IPS-NIHi11 (cell line): ENCODE measurements at regions not wholly inside any gene's neighbourhood (a gene's known extent, or its start where the extent isn't known, plus 50 kb on each side); places are given as distances from the start of the nearest gene placed in this dataset.
"Not testable (repeated sequence)": the region's sequence is repeated elsewhere in the genome, so short reads cannot be mapped to it uniquely, and the experiment has no call there.

Experiments used
- DNase-seq: peaks from one replicate; pipeline ENCODE4 v3.0.0; 2012; ENCODE audit warnings: mixed read lengths, low spot score

DNA sequence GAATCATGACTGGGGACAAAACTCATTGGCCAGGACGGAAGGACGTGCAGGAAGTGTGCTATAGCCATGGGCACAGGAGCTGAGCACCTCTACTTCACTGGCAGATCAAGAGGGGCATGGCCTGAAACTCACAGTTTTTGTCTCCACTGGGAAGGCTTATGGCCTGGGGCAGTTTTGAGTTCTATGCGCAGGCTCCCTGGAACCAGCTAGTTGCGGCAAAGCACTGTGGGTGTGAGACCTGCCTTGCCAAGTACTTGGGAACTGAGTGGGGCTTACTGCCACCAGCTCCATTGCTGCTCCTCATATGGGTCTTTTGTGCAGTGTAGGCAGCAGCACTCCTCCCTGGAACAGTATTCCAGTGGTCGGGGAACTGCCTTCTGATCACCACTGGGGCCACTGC is 282.6 kb upstream of the EYS start:
- DNase-seq = no peak

DNA sequence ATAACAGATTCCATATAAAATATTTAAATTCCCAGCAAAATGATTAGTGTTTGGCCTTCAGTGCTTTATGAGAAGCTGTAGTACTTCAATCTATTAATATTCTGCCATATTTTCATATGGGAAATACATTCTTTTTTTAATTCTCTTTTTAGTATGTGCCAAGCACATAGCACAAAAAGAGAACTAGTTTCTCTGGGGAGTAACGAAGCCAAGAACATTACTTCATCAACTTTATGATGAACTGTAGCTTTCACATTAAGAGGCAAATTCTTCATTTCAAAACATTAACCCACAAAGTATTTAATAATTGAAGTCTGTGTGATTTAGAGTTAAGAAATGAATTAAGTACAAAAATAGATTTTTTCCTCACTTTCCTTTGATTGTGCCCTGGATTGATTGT is 281.0 kb upstream of the EYS start:
- DNase-seq = no peak

DNA sequence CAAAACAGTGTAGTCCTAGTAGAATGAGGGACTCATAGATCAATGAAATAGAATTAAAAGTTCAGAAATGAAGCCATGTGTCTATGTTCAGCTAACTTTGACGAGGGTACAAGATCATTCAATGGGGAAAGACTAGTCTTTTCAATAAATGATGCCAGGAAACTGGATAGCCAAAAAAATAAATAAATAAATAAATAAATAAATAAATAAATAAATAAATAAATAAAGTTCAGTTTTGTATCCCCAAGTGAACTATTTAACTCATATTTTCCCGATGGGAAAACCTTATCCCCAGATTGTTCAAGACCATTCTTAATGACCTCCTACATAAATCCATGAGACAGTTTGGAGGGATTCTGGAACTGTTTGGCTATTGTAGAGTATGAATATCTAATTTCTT is 277.1 kb upstream of the EYS start:
- DNase-seq = no peak

DNA sequence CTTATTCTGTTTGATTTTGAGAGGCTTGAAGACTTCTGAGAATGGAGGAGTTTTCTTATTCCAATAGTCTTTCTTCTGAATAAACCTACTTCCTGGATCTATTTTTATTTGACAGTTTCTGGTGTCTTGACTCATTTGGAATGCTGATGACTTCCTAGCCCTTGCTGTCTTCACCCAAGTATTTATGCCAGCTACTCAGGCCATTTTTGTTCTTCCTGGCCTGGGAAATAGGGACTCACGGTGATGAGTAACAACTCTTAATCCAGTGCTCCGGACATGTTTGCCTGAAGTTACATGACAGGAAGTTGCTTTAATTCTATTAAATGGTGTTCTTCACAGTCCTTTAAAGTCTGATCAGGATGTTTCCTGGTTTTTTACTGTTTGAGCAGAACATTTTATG is 272.1 kb upstream of the EYS start:
- no peak for DNase-seq

DNA sequence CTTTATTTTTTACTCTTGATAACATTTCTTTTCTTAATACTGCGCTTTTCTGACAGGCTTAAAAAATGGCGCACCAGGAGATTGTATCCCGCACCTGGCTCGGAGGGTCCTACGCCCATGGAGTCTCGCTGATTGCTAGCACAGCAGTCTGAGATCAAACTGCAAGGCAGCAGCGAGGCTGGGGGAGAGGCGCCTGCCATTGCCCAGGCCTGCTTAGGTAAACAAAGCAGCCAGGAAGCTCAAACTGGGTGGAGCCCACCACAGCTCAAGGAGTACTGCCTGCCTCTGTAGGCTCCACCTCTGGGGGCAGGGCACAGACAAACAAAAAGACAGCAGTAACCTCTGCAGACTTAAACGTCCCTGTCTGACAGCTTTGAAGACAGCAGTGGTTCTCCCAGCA is 264.2 kb upstream of the EYS start:
- not testable (repeated sequence) for DNase-seq

DNA sequence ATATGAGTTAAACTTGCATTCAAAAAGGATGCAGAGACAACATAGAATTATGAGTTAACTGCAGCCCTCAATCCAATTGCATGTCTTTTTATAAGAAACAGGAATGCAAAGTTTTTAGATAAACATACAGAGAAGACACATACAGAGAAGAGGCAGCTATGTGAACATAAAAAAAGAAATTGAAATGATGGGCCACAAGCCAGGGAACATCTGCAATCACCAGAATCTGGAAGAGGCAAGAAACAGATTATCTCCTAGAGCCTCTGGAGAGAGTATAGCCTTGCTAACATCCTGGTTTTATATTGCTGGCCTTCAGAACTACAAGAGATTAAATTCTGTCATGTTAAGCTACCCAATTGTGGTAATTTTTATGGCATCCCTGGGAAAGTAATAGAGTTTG is 257.2 kb upstream of the EYS start:
- no peak for DNase-seq

DNA sequence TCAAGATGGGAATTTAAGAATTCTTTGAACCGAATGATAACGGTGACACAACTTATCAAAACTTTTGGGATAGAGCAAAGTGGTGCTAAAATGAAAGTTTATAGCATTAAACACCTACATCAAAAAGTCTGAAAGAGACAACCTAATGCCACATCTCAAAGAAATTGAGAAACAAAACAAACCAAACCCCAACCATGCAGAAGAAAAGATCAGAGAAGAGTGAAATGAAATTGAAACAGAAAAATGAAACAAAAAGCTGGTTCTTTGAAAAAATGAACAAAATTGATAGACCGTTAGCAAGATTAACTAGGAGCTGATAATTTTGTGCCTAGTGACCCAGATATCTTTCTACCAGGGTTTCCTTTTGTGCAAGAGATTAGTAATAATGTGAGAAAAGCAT is 248.0 kb upstream of the EYS start:
- no peak for DNase-seq

DNA sequence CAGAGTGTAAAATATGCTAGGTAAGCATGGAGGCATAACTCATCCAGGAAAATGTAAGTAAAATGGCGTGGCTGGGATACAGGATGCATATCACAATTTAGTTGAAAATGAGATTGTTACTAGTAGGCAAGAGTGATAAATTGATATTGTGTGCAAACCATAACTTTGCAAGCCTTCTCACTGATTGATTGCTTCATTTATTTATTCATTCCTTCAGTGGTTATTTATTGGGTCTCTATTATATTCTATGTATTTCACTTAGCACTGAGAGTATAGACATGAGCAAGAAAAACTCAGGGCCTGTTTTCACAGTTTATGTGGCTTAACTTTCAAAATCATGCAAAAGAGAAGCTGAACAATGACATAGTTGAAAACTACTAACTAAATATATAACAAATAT is 241.0 kb upstream of the EYS start:
- no peak for DNase-seq

DNA sequence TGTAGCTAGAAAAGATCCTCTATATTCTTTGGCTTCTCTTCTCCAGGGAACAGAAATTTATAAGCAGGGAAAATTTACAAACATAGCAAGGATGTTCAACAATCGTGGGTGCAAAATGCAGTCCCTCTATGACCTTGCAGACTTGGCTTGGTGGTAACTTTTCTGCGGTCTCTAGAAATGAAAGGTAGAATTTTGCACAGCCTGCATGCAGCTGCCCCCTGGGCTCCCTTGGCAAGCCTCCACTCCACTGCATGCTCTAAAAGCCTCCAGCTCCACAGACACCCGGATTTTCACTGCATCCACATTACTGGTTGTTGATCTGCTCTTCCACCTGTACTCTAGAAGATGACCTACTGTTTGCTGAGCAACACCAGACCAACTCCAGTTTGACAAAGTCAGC is 236.5 kb upstream of the EYS start:
- no peak for DNase-seq

DNA sequence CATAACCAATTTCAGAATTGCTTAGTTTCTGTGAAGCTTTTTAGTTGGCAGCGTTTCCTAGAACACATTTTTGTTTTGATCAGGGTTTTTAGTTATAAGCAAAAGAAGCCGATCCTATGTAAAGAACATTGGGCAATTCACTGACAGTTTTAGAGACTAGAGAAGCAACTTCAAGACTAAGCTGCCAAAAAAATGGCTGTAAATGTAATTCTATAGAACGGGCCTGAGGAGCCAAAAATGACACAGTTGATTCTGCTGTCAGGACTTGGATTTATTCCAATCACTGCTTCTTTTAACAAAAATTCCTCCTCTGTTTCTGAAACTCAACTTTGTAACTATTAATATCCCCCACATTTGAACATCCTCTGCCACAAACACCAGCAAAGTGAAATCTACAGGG is 236.0 kb upstream of the EYS start:
- no peak for DNase-seq

DNA sequence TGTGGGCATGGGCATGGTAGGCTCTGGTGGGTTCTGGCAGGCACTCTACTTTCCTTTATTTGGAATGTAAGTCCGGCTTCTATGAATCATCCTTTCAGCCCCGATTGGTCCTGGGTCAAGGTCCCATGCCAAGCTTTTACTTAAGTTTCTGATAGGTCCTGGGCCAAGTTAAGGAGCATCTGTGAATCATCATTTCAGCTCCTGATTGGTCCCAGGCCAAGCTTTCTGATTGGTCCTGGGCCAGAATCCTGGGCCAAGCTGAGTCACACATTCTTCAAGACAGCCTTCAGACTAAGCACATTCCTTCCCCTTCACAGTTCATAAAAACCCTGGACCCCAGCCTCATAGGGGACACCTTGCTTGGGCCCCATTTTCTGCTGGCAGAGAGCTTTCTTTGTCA is 231.0 kb upstream of the EYS start:
- no peak for DNase-seq

DNA sequence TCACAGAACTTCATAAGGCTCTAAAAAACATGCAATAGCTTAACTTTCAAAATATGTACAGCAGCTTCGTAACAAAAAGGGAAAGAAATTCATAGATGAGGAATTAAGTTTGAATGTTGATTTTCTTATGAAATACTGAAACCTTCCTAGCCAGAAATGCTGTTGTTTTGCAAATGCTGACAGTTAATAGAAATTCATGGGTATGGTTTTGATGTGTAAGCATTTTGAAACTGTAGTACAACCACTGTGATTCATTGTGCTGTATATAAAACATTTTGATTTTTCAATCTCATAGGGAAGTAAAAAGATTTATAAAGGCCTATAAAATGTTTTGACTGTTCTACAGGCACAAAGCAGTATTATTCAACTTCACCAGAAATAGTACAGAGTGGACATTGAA is 228.4 kb upstream of the EYS start:
- no peak for DNase-seq

DNA sequence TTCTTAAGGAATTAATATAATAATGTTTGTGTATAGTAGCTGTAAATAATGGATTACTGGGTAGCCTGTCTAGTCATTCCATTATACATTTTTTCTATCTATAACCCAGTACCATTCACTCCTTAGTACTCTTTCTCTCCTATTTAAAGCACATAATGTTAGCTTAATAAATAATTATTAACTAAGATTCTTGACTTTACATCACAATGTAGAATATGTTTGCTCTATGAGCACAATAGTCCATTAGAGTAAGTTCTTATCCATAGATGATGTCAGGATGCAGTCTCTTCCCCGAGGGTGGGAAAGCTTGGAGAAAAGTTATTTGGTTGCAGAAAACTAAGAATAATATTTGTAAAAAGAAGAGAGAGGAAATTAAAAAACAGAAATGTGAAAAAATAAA is 226.4 kb upstream of the EYS start:
- DNase-seq = no peak

DNA sequence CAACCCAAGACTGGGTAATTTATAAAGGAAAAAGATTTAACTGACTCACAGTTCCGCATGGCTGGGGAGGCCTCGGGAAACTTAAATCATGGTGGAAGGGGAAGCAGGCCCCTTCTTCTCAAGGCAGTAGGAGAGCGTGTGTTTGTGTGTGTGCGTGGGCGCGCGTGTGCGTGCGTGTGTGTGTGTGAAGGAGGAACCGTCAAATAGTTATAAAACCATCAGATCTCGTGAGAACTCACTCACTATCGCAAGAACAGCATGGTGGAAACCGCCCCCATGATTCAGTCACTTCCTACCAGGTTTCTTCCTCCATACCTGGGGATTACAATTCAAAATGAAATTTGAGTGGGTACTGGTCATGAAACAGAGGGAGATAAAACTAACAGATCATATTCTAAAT is 220.1 kb upstream of the EYS start:
- no peak for DNase-seq

DNA sequence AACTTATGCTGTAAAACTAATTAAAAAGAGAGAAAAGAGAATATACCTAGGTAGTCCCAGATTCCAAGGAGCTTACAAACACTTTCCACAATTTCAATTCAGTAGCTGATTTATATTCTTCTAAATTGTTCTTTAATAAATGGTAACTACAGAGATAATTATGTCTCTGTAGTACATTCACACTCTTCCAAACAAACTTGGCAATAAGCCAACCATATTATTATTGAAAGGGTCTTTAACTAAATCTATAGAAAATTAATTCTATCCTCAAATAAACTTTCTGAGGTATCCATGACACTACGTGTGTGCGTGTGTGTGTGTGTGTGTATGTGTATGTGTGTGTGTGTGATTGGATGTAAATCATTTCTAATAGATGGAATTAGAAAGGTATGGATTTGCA is 217.4 kb upstream of the EYS start:
- DNase-seq = no peak

DNA sequence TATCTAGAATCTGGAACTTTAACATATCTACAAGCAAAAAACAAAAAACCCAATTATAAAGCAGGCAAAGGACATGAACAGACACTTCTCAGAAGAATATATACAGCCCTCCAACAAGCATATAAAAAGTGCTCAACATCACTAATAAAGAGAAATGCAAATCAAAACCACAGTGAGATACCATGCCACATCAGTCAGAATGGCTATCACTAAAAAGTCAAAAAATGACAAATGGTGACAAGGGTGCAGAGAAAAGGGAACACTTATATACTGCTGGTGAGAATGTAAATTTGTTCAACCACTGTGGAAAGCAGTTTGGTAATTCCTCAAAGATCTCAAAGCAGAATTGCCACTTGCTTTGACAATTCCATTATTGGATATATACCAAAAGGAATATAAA is 215.0 kb upstream of the EYS start:
- DNase-seq = no peak

DNA sequence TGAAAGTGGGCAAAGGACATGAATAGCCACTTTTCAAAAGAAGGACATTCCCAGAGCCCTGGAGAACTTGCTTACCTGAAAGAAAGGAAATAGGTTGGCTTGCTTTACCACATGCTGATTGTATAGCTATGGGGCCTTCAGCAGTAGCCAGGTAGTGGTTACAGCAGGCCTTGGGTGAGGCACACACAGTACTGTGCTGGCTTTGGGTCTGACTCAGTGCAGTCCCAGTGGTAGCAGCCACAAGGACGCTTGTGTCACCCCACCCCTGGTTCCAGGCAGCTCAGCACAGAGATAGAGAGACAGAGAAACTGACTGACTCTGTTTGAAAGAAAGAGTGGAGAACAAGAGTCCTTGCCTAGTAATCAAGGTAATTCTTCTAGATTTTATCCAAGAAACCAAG is 201.0 kb upstream of the EYS start:
- peak; percentile 3 for DNase-seq

DNA sequence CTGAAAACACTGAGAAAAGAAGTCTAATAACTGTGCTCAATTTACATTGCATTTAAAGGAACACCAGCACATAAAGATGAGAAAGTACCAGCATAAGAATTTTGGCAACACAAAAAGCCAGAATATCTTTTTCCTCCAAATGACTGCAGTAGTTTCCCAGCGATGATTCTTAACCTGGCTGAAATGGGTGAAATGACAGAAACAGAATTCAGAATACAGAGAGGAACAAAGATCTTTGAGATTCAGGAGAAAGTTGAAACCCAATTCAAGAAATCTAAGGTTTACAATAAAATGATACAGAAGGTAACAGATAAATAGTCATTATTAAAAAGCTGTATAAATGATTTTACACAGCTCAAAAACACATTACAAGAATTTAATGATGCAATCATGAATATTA is 197.0 kb upstream of the EYS start:
- DNase-seq = no peak

DNA sequence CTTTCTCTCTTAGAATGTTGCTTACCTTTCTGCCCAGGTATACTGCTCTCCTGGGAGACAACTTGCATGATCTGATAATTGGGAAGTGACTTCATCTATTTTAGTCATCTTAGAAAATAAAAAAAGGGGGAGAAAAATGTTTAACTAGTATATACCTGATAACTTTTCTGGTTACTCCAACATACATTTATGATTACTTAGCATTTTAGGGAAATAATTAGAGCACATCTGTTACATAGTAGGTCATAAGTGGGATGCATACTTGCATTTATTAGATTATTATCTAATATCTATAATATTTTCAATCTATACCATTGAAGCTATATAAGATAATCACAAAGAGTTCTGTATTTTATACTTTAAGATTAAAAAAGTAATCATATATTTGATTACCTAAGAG is 193.9 kb upstream of the EYS start:
- no peak for DNase-seq

DNA sequence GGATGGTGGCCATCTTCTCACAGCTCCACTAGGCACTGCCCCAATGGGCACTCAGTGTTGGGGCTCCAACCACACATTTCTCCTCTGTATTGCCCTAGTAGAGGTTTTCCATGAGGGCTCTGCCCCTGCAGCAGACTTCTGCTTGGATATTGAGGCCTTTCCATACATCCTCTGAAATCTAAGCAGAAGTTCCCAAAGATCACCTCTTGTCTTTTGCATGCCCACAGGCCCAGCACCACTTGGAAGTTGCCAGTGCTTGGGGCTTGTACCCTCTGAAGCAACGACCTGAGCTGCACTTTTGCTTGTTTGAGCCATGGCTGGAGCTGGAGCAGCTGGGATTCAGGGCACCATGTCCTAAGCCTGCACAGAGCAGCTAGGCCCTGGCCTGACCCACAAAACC is 189.1 kb upstream of the EYS start:
- no peak for DNase-seq

DNA sequence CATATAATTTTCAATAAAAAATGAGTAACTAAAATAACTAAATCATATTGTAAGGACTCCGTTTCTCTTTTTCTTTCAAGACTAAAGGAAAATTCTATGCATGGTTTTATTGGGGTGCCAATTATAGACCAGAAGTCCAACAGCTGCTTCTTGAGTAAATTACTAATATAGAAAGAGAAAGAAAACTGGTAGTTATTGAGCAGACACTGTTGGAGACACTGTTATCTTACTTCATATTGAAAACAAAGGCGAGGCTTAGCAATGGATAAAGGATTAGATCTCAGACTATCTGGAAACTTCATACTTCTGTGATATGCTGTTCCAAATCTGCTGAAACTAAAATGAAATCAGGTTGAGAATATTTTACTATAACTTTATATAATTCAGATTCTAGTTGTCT is 169.6 kb upstream of the EYS start:
- DNase-seq = no peak

DNA sequence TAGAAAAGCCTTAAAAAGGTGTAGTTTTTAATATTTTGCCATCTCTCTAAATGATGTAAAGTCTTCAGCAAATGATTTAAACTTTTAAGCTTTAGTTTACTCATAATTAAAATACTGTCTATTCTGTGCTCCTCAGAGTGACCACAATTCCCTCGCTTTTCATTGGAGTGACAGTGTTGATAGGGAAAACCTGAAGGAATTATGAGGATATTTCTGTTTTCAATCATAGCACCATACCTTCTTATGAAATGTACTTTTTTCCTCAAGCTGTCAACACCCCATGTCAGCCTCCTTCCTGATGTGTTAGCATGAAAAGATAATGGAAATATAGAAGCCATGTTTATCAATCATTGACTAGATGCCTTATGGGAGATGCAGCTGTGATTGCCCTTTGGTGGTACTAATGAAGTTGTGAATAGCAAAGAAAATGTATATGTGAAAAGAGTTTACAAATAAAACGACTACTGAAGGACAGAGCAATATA is 145.4 kb upstream of the EYS start:
- no peak for DNase-seq

DNA sequence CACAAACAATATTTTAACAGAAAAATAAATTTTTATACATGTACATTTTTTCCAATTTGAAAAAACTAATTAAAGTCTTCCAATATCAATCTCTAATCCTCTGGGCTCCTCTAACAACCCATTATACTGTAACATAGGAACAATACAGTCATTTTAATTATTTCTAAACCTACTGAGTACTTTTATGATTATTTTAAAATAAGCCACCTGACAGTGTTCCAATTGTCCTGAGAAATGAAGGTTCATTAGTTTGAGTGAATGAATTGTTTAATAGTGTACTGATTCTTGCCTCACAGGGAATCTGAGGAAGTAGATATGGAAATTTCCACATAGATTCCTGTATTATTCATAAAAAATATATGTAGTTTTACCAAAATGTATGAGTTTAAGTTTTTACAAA is 123.1 kb upstream of the EYS start:
- DNase-seq = no peak

DNA sequence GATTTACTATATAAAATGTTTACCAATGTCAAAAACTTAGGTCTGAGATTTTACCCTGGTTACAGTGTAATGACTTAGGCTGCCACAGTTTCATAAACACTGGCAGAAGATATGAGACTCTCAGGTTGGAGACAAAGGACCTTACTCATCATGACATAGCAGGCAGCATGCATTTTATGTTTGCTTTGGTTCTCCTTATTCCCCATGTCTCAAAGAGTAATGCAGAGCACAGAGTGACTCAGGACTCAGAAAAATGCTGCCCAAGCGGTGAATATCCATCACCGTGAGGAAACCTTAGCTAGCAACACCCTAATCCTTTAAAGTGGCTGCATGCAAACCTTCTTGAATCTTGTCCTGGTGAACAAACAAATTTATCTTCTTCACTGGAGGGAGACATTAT is 112.1 kb upstream of the EYS start:
- DNase-seq = no peak

DNA sequence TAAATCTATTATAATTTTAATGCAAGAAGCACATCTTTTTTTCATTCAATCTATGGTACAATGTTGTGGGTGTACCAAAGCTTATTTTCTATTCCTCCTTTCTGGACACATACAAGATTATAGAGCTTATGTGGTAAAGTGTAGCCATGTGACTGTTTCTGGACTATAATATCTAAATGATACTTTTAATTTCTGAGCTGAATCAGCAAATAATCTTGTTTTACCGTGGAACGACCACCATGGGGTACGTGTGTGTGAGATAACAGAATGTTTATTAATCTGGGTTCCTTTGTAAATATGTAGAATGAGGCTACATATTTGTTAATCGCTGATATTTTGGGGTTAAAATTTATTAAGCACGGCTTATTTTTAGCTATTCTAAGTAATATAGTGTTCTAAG is 111.5 kb upstream of the EYS start:
- no peak for DNase-seq
